ENCODE measurements at regions not wholly inside any gene's neighbourhood (a gene's known extent, or its start where the extent isn't known, plus 50 kb on each side); places are given as distances from the start of the nearest gene placed in this dataset.
"Not testable (repeated sequence)": the region's sequence is repeated elsewhere in the genome, so short reads cannot be mapped to it uniquely, and the experiment has no call there.

DNA sequence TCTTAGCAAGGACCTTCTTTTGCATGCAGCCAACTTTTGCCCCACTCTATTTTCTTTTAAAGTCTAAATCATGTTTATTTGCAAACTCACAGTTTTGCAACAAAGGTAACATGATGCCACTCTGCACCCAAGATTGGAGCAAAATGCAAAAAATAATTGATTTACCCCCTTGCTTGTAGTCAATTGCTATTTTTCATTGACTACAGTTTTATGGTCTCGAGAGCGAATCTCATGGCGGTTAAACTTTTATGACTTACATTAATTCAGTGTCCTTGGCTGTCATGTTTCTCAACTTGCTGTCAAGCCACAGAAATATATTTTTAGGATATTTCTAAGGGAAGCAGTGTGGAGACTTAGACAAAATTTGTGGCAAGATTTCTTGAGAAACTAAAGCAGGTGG is 110.0 kb upstream of the JCAD start:
- DNase-seq: no peak

DNA sequence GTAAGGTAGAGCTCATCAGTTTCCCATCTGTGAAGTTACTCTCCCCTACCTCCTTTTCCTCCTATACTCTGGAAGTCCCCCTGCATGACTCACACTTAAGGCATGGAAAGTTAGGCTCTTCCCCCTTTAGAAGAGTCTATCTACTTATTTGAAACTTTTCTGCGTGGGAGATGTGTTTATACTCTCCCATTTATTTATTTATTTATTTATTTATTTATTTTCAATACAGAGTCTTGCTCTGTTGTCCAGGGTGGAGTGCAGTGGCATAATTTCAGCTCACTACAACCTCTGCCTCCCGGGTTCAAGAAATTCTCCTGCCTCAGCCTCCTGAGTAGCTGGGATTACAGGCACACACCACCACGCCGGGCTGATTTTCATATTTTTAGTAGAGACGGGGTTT is 107.5 kb upstream of the JCAD start:
- no peak for DNase-seq

DNA sequence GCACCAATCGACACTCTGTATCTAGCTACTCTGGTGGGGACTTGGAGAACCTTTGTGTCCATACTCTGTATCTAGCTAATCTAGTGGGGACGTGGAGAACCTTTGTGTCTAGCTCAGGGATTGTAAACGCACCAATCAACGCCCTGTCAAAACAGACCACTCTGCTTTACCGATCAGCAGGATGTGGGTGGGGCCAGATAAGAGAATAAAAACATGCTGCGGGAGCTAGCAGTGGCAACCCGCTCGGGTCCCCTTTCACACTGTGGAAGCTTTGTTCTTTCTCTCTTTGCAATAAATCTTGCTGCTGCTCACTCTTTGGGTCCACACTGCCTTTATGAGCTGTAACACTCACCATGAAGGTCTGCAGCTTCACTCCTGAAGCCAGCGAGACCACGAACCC is 104.0 kb upstream of the JCAD start:
- not testable (repeated sequence) for DNase-seq

DNA sequence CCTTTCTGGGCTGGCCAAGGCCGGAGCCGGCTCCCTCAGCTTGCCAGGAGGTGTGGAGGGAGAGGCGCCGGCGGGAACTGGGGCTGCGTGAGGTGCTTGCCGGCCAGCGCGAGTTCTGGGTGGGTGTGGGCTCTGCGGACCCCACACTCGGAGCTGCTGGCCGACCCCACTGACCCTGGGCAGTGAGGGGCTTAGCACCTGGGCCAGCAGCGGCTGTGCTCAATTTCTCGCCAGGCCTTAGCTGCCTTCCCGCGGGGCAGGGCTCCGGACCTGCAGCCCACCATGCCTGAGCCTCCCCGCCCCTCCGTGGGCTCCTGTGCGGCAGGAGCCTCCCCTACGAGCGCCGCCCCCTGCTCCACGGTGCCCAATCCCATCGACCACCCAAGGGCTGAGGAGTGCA is 103.4 kb upstream of the JCAD start:
- not testable (repeated sequence) for DNase-seq

DNA sequence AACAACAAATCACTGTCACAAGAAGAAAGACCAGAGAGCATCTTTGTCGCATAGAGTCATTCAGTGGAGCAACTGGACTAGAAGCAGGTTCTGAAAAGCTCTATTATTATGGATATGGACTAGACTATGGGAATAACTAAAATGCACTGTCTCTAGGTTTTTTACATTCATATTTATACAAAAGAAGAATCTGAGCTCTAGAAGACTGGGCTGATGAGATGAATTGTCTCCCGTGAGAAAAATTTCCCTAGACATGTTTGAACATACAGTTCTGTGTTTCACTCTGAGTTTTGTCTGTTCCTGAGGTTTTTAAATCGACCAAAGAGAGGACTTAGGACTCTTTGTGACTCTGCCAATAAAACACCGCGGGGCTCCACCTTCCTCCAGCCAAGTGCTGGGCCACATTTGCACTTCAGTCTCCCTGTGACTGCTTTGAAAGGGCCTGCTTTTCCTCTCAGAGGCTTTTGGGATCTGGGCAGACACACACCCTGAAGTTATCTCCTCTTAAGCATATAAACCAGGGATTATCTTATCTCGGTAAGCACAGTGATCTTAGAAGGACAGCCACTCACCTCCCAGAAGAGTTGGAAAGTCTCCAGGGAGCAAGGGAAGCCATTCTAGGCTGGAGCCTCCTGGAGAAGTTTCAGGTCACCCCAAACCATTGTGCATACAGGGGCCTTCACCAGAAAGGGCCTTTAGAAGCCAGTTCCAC is 101.0 kb upstream of the JCAD start:
- DNase-seq: no peak

DNA sequence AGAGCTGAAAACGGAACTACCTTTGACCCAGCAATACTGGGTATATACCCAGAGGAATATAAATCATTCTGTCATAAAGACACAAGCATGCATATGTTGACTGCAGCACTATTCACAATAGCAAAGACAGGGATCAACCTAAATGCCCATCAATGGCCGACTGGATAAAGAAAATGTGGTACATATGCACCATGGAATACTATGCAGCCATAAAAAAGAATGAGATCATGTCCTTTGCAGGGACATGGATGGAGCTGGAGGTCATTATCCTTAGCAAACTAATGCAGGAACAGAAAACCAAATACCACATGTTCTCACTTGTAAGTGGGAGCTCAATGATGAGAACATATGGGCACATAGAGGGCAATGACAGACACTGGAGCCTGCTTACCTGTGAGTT is 100.2 kb upstream of the JCAD start:
- not testable (repeated sequence) for DNase-seq

DNA sequence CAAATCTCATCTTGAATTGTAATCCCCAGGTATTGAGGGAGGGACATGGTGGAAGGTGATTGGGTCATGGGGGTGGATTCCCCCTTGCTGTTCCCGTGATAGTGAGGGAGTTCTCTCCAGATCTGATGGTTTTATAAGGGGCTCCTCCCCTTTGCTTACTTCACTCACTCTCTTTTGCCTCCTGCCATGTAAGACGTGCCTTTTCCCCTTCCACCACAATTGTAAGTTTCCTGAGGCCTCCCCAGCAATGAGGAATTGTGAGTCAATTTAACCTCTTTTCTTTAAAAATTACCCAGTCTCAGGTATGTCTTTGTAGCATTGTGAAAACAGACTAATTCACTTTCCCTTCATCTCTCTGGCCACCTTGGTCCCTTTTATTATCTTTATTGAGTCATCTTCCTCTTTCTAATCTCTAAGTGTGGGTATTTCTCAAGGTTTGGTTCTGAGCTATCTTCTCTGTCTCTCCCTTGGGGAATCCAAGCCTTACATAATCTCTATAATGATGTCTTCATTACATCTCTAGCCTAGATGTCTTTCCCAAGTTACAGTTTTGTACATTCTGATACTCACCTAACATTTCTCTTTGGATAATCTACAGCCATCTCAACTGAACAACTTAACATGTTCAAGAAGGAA is 99.1 kb upstream of the JCAD start:
- no peak for DNase-seq

DNA sequence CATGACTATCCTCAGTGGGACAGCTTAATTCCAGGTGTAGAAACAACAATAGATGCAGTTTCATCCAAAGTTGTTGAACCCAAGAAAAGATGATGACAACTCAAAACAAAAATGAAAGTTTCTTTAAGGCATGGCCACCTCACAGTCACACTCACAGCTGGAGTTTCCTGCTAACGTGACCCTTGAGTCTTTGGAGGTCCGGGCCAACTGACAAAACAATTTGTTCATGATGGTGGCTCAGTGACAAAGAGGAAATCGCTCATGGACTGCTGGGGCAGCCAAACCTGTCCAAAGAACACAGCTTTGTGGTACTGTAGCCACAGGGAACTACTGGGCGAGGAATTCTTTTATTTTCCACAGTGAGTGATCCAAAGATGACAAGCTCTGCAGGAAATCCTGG is 96.0 kb upstream of the JCAD start:
- no peak for DNase-seq

DNA sequence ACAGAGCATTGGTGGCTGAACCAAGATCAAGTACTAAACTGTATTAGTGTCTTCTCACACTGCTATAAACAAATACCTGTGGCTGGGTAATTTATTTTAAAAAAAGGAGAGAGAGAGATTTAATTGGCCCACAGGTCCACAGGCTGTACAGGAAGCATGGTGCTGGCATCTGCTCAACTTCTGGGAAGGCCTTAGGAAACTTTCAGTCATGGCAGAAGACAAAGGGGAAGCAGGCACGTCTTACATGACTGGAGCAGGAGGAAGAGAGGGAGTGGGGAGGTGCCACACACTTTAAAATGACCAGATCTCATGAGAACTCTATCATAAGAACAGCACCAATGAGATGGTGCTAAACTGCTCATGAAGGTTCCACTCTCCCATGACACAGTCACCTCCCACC is 95.2 kb upstream of the JCAD start:
- DNase-seq: no peak

DNA sequence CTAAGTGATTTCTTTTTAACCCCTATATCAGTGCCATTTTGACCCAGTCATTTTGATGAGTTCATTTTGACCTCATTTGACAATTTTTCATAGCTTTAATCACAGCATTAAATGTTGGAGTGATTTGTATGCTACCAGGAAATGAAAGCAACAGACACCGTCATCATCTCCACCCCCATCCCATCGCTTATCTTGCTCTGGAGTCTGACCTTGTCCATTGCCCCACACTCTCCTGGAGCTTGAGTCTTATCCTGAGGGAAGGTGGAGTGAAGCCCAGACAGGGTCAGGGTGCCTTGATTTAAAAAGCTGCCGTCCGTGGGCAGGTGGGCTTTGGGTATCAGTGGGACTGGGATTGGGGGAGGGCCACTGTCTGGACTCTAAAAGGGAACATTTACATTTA is 94.7 kb upstream of the JCAD start:
- no peak for DNase-seq

DNA sequence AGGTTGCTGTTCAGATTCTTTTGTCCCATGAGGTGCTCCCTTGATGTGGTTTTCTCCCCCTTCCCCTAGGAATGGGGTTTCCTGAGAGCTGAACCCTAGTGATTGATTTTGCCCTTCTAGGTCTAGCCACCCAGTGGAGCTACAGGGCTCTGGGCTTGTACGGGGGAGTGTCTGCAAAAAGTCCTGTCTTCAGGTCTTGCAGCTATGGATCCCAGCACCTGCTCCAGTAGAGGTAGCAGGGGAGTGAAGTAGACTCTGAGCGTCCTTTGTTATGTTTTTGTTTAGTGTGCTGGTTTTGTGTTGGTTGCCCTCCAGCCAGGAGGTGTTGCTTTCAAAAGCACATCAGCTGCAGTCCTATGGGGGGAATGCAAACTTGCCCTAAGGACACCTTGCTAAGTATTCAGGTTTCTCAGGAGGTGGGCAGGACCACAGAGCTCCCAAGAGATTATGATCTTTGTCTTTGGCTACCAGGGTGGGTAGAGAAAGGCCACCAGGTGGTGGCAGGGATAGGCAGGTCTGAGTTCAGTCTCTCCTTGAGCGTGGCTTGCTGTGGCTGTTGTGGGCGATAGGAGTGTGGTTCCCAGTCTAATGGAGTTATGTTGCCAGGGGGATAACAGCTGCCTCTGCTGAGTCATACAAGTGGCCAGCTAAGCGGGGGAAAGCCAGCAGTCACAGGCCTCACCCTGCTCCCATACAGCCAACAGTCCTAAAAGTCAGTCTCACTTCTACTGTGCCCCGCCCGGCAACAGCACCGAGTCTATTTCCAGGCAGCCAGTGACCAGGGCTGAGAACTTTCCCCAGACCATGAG is 92.4 kb upstream of the JCAD start:
- DNase-seq: peak; percentile 28

DNA sequence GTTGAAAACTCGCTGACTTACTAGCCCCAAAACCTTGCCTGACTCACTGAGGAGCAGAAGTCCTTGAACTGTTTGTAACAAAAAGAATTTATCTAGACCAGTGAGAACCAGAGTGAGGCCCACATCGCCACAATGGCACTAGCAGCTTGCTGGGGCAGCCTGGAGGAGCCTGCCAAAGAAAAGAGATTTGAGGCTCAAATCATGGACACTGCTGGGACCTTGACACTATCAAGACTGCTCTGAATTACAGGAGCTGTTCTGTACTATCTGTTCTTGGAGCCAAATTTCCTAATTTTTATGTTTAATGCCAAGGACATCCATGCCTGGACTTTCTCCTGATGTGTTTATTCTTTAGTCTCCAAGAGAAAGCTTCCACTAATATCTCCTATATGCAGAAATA is 82.0 kb upstream of the JCAD start:
- no peak for DNase-seq

DNA sequence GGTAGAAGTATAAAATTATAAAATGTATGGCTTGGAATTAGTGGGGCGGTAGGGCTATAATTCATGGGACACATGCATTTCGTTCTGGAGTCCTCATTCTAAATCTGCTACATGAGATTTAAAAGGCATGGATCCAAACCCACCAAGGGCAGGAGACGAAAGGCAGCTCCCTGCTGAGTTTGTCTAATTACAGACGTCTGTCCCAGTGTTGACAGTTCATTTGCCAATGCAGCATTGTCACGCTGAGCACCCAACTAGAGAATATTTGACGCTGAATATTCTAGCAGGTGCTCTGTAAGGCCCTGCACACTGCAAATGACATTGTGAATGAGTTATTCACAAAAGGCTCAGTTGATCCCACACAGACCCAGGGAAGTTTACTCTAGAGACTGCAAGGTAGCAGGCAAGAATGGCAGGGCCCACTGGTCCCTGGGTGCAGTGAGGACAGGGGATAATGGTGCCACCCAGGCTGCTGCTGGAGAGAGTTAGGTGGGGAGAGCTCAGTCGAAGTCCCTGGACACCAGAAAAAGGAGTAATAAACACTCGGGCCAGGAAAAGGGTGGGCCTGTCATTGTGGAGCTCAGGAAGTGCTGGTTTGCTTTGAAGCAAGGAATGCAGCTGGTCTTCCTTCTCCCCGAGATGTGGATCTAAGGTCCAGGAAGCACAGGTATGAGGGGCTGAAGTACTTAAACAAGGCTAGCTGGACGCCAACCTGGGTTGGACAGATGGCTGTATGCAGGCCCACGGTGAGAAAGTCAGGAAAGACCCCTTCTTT is 75.0 kb upstream of the JCAD start:
- peak; percentile 59 for DNase-seq

DNA sequence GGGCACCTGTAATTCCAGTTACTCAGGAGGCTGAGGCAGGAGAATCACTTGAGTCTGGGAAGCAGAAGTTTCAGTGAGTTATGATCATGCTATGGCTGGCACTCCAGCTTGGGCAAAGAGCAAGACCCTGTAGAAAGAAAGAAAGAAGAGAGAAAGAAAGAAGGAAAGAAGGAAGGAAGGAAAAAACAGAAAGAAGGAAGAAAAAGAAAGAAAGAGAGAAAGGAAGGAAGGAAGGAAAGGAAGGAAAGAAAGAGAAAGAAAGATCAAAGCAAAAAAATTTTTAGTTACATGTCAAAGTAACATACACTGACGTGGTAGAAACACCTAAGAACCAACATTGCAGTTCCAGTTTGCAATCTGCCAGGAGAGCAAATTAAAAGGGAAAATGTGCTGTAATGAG is 73.8 kb upstream of the JCAD start:
- DNase-seq: no peak

DNA sequence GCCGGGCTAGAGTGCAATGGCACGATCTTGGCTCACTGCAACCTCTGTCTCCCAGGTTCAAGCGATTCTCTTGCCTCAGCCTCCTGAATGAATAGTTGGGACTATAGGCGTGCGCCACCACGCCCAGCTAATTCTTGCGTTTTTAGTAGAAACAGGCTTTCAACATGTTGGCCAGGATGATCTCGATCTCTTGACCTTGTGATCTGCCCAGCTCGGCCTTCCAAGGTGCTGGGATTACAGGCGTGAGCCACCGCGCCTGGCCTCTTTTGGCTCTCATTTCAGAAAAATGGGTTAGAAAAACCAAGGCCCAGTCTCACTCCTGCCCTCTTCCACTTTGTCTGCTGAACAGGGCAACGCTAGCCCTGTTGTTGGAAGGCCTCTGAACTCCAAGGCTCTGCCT is 72.0 kb upstream of the JCAD start:
- DNase-seq: not testable (repeated sequence)

DNA sequence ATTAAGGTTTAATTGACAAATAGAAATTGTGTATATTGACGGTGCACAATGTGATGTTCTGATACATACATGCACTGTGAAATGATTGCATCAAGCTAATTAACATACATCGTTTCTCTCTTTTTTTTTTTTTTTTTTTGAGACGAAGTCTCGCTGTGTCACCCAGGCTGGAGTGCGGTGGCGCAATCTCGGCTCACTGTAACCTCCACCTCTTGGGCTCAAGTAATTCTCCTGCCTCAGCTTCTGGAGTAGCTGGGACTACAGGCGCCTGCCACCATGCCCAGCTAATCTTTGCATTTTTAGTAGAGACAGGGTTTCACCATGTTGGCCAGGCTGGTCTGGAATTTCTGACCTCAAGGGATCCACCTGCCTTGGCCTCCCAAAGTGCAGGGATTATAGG is 69.9 kb upstream of the JCAD start:
- not testable (repeated sequence) for DNase-seq

DNA sequence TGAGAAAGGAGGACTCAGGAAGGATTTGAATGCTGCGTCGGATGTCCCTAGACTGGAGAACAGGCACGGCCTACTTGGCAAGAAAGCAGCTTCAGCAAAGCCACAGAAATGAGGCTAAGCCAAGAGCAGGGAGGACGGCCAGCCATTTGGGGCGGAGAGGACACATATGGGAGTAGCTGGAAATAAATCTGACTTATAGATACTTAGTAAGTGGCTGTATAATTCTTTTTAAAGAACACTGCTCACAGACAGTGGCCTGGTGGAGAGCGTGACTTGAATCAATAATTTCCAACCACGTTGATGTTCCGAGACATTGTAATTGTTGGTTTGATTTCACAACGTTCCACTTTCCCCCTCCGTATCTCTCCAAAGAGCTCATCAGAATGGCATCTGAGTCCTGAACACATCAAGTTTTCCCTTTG is 67.7 kb upstream of the JCAD start:
- DNase-seq: no peak

DNA sequence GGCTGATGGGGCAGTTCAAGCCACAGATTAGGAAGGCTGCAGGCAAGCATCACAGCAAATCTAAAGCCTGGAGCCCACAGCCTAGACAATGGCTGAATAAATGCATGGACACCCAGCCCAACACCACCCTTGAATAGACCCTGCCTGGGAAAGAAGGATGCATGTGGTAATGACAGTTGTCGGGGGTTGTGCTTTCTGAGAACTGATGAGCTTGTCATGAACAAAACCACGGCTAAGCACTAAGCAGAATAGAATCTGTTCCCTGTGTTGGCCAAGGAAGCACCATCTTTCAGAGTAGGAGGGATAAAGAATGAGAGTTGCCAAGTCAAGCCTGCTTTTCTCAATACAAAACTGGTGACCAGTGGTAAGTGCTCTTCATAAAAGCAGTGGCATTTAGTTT is 66.1 kb upstream of the JCAD start:
- no peak for DNase-seq

DNA sequence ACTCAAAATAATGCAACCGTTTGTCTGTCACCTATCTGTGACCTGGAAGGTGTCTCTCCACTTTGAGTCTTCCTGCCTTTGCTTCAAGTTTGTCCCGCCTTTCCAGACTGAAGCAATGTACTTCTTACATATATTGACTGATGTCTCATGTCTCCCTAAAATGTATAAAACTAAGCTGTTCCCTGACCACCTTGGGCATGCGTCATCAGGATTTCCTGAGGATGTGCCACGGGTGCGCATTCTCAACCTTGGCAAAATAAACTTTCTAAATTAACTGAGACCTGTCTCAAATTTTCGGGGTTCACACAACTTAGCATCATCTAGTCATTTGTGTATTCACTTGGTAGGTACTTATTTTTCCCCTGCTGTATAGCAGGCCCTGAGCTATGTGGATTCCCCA is 65.3 kb upstream of the JCAD start:
- no peak for DNase-seq

DNA sequence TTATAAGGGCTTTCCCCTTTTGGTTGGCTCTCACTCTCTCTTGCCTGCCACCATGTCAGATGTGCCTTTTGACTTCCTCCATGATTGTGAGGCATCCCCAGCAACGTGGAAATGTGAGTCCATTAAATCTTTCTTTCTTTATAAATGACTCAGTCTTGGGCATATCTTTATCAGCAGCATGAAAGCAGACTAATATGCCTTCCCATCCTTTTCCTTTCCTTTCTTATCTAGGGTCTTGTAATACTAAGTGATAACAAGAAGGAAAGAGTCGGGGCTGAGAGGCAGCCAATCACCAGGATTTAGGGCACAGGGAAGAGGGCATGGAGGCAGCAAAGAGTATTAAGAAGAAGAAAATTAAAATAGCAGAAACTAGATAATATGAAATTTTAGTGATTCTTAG is 62.0 kb upstream of the JCAD start:
- DNase-seq: no peak

DNA sequence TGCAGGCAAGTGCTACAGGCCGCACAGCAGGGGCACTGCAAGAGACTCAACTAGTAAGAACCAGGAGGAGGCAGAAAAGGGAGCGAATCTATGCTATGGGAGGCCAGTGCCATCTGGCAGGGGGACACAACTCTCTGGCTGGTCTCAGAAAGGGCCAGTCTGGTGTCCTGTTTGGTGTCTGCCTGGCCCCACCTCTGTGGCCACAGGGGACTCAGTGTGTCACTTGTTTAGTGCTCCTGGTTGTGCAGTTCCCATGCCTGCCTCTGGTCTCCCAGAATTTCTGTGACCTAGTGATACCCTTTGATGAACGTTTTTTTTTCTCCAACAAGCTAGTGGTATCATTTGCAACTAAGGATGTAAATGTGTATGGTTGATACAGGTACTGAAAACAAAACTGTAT is 59.2 kb upstream of the JCAD start:
- no peak for DNase-seq

DNA sequence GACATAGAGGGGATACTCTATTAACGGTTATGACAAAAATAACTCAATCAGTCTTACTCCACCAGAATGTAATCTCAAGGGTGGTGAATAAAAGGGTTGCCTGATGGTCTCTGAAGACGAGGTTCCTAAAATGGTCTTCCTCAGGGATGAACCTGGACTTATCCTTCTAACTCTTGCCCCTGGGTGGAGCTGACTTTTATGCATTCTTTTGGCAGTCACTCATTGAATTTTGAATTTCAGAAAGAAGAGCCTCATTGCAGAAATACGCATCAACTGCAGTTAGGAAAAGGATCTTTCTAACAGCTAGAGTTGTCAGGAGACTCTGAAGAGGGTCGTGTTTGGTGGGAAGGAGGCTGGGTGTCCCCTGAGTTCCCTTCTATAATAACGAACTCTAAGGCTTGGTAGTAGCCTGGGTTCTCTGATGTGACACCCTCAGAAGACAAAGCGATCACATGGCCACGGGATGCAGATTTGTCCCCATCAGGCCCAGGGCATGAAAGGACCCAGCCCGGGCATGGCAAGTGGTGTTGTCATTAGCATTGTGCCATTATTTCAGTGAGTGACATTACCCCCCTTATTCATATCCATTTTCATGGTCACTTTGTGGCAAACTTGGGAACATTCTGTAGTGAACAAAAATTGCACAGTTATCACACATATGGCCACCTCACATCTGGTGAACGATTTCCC is 58.6 kb upstream of the JCAD start:
- DNase-seq: no peak

DNA sequence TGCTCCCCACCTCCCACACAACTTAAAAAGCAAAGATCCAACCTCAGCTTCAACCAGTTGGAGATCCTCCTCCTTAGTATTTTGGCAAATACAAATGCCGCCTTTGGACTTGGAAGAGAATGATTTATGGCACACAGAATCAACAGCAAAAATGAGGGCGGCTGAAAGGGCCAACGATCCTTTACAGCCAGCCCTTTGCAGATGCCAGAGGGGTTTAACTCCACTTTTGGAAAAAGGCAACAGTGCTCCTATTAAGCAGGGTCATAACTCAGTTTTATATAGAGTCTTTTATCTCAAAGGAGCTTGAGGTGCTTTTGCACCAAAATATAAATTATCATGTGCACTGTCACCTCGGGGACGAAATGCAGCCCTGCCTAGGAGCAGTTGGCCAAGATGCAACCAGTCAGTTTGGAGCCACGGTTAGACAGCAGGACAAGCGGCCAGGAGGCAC is 56.7 kb upstream of the JCAD start:
- no peak for DNase-seq
